Hepatocyte (in vitro differentiated cells): ENCODE measurements at regions not wholly inside any gene's neighbourhood (a gene's known extent, or its start where the extent isn't known, plus 50 kb on each side); places are given as distances from the start of the nearest gene placed in this dataset.

Experiments
- CTCF ChIP-seq: fragments of 200-600 bp; sonication (generic); IDR thresholded peaks from 2 replicates; pipeline ENCODE4 v1.5.1; 2016; ENCODE audit warnings: antibody characterized with exemption, mild to moderate bottlenecking; ENCODE audit not compliant: poor library complexity
- EZH2 ChIP-seq: fragments of 200-600 bp; sonication (generic); IDR thresholded peaks from 2 replicates; pipeline ENCODE4 v1.6.1; 2016; ENCODE audit warnings: antibody characterized with exemption, mild to moderate bottlenecking, borderline replicate concordance
- EZH2phosphoT487 ChIP-seq: fragments of 200-600 bp; sonication (generic); IDR thresholded peaks from one replicate; pipeline ENCODE4 v1.6.1; 2018; ENCODE audit warnings: antibody characterized with exemption, mild to moderate bottlenecking, low read depth, moderate library complexity; ENCODE audit not compliant: unreplicated experiment, severe bottlenecking

GRCh38 chr18:22865354-22866116 is 67.6 kb upstream of the RBBP8 start:
- TF ChIP-seq CTCF (no peak), EZH2phosphoT487 (no peak), EZH2 (no peak)
